ENCODE measurements at regions not wholly inside any gene's neighbourhood (a gene's known extent, or its start where the extent isn't known, plus 50 kb on each side); places are given as distances from the start of the nearest gene placed in this dataset.

GRCh38 chr2:177325554-177325953 is 61.0 kb upstream of the NFE2L2 start:
- Histone ChIP-seq H3K4me3 (ENCODE audit: low read length, poor library complexity, severe bottlenecking) (no peak overlapping the region), H3K9me2 (replicated peaks; ENCODE audit: low read depth, low read length) (no peaks in the 10 kb centered on the region), H3K9me3 (ENCODE audit: insufficient read depth, low read depth, low read length) (no peaks in the 10 kb centered on the region), H2AFZ (ENCODE audit: low read length) (no peak overlapping the region), H4K20me1 (ENCODE audit: insufficient read depth, low read length, poor library complexity, severe bottlenecking) (no peaks in the 10 kb centered on the region), H3F3A (ENCODE audit: low read depth) (no peaks in the 10 kb centered on the region), H3K4me2 (ENCODE audit: low read depth, low read length, poor library complexity, severe bottlenecking) (no peak overlapping the region), H3K36me3 (ENCODE audit: insufficient read depth, low read length) (no peaks in the 10 kb centered on the region), H3K9ac (ENCODE audit: low read depth, low read length, poor library complexity, severe bottlenecking) (no peak overlapping the region), H3K4me1 (ENCODE audit: insufficient read depth, low read length, poor library complexity, severe bottlenecking) (peaks cover 10% of the 10 kb centered on the region), H3K79me2 (ENCODE audit: insufficient read depth, low read length) (no peaks in the 10 kb centered on the region), H3K27me3 (ENCODE audit: insufficient read depth, low read length, poor library complexity, severe bottlenecking) (no peaks in the 10 kb centered on the region)
- no peak for TF ChIP-seq CTCF (conservative IDR thresholded peaks at IDR 0.05; ENCODE audit: low read length)
- TF ChIP-seq EZH2phosphoT487 (IDR thresholded peaks at IDR 0.05; ENCODE audit: borderline replicate concordance): no peak

DNA sequence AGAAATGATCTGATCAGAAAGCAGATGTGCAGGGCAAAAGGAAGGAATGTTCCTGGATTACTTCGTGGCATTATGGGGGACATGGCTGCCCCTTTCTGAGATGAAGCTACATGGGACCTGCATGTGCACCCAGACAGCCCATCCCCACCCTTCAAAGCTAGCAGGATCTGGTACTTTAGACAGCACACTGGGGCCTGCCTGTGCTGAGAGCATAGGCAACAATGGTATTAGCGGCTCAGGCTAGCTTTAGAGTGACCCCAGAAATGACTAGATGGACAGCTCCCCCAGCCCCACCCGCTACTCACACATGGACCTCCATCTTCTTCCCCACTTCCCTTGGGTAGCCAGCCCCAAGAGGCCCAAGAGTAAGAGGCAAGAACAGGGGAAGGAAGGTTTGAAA is 61.5 kb upstream of the NFE2L2 start:
- H3K4me2 ChIP-seq (ENCODE audit: low read depth, low read length, poor library complexity, severe bottlenecking): no peak overlapping the region
- H4K20me1 ChIP-seq (ENCODE audit: insufficient read depth, low read length, poor library complexity, severe bottlenecking): no peaks in the 10 kb centered on the region
- H3K9me3 ChIP-seq (ENCODE audit: insufficient read depth, low read depth, low read length): no peaks in the 10 kb centered on the region
- peaks cover 10% of the 10 kb centered on the region for H3K4me1 ChIP-seq (ENCODE audit: insufficient read depth, low read length, poor library complexity, severe bottlenecking)
- H3K9ac ChIP-seq (ENCODE audit: low read depth, low read length, poor library complexity, severe bottlenecking): no peak overlapping the region
- no peaks in the 10 kb centered on the region for H3K79me2 ChIP-seq (ENCODE audit: insufficient read depth, low read length)
- H3K9me2 ChIP-seq (replicated peaks; ENCODE audit: low read depth, low read length): no peaks in the 10 kb centered on the region
- H3K4me3 ChIP-seq (ENCODE audit: low read length, poor library complexity, severe bottlenecking): no peak overlapping the region
- TF ChIP-seq EZH2phosphoT487 (IDR thresholded peaks at IDR 0.05; ENCODE audit: borderline replicate concordance) (no peak), CTCF (conservative IDR thresholded peaks at IDR 0.05; ENCODE audit: low read length) (no peak)
- H3F3A ChIP-seq (ENCODE audit: low read depth): no peaks in the 10 kb centered on the region
- H3K27me3 ChIP-seq (ENCODE audit: insufficient read depth, low read length, poor library complexity, severe bottlenecking): no peaks in the 10 kb centered on the region
- no peak overlapping the region for H2AFZ ChIP-seq (ENCODE audit: low read length)
- H3K36me3 ChIP-seq (ENCODE audit: insufficient read depth, low read length): no peaks in the 10 kb centered on the region

- no peak overlapping the region for H2AFZ ChIP-seq (ENCODE audit: low read length)
- H3K79me2 ChIP-seq (ENCODE audit: insufficient read depth, low read length): no peaks in the 10 kb centered on the region
- H3K9me2 ChIP-seq (replicated peaks; ENCODE audit: low read depth, low read length): no peaks in the 10 kb centered on the region
These were observed 62.1 kb upstream of the NFE2L2 start for GRCh38 chr2:177326591-177326990.

More at GRCh38 chr2:177326591-177326990, 62.1 kb upstream of the NFE2L2 start:
- H3K9ac ChIP-seq (ENCODE audit: low read depth, low read length, poor library complexity, severe bottlenecking): no peak overlapping the region
- no peaks in the 10 kb centered on the region for H3K9me3 ChIP-seq (ENCODE audit: insufficient read depth, low read depth, low read length)
- H3K4me1 ChIP-seq (ENCODE audit: insufficient read depth, low read length, poor library complexity, severe bottlenecking): peaks cover 10% of the 10 kb centered on the region
- TF ChIP-seq CTCF (conservative IDR thresholded peaks at IDR 0.05; ENCODE audit: low read length) (no peak), EZH2phosphoT487 (IDR thresholded peaks at IDR 0.05; ENCODE audit: borderline replicate concordance) (no peak)
- H4K20me1 ChIP-seq (ENCODE audit: insufficient read depth, low read length, poor library complexity, severe bottlenecking): no peaks in the 10 kb centered on the region
- H3F3A ChIP-seq (ENCODE audit: low read depth): no peaks in the 10 kb centered on the region
- no peak overlapping the region for H3K4me3 ChIP-seq (ENCODE audit: low read length, poor library complexity, severe bottlenecking)
- no peaks in the 10 kb centered on the region for H3K36me3 ChIP-seq (ENCODE audit: insufficient read depth, low read length)
- peak overlapping the region; percentile 50 for H3K4me2 ChIP-seq (ENCODE audit: low read depth, low read length, poor library complexity, severe bottlenecking)
- no peaks in the 10 kb centered on the region for H3K27me3 ChIP-seq (ENCODE audit: insufficient read depth, low read length, poor library complexity, severe bottlenecking)

Data from Loucy (cell line).